G401.6 (cell line): ENCODE measurements at regions not wholly inside any gene's neighbourhood (a gene's known extent, or its start where the extent isn't known, plus 50 kb on each side); places are given as distances from the start of the nearest gene placed in this dataset.
"Not testable (repeated sequence)": the region's sequence is repeated elsewhere in the genome, so short reads cannot be mapped to it uniquely, and the experiment has no call there.

Experiments used
- FAIRE-seq: peaks from 2 replicates; lab custom pipeline; 2012; peaks lifted over from hg19 to GRCh38; lab: Jason Lieb, UNC

DNA sequence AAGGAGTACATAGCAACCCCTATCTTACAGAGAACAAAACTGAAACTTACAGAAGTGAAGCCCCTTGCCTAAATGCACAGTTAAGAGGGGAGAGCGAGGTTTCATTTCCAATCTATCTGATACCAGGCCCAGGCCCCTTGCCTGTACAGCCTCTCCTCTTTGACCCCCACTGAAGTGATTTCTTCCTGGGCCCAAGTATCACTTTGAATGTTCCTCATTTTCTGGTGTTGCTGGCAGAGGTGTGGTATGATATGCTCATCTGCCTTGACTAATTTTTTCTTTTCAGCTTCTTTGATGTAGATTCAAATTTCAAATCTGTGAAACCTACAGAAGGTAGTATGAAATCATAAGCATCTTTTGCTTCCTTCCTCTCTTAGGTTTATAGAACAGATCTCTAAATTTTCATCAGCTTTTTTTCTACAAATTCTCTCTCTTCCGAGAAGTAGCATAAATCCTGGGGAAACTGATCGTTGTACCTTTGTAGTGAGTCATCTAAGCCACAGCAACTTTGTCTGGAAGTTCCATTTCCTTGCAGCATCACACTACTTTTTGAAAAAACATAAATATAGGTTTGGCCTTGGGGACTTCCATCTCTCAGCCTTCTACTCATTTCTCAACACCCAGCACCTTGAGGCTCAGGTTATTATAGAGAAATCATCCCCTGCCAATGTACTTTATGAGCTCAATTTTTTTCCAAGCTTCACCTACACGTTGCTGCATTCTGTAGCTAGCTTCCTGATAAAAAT is 402.4 kb upstream of the PTGER4 start:
- FAIRE-seq: no peak

DNA sequence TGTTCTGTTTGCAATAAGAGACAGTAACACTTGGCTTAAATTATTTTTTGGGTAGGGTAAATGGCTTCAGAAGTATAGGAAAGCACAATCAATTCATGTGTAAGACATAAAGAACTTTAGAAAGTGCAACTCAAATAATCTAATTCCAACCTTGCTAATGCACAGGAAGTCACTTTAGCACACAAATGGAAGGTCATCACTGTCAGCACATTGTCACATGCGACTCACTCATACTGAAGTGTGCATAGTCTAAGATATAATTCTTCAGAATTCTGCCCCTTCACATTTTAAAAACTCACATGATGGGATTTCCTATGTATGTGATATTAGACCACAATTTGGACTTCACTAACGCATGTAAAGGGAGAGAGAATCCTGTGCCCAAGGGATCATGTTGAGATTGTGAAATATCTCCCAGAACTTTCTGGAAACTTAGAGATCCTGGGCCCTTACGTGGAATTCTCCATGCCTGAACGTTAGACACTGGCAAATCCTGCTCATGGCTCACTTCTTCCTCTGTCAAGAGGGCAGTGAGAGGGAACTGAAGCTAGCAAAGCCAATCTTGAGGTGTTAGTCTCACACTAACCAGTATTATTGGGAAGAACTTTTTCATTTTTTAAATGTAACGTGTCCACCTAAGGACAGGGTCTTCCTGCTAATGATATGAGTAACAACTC is 403.2 kb upstream of the PTGER4 start:
- no peak for FAIRE-seq

- no peak for FAIRE-seq
Measured at GRCh38 chr5:40274568-40274967, 405.1 kb upstream of the PTGER4 start.

DNA sequence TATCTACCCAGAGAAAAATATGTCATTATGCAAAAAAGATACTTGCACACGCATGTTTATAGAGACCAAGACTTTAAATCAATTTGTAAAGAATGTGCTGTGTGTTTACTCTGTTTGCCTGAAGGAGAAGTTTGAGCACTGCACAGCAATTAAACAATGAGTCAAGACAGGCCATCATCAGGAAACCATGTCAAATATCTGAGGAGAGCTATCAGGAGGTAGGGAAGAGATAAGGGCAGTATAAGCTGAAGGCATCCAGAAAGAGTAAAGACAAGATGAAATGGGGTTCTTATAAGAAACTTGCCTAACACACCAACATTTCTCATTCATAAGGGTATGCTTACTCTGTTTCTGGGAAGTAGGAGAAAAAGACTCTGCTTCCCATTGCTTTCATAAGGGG is 405.8 kb upstream of the PTGER4 start:
- no peak for FAIRE-seq

DNA sequence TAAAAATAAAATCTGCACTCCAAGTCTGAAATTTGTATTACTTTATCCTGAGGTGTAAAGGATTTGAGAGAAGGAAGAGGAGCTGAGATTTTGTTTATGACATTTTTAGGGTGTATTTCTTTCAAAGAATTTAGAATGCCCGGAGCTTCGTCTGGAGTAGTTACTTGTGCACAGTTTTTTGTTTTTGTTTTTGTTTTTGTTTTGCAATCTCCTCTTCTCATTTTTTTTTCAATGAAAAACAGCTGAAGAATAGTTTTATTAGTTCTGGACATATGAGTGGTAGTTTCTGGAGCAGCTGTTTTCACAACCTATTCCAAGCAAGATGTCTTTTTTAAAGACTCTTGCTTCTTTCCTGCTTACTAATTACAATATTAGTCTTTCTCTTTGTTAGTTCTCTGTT is 408.2 kb upstream of the PTGER4 start:
- no peak for FAIRE-seq

DNA sequence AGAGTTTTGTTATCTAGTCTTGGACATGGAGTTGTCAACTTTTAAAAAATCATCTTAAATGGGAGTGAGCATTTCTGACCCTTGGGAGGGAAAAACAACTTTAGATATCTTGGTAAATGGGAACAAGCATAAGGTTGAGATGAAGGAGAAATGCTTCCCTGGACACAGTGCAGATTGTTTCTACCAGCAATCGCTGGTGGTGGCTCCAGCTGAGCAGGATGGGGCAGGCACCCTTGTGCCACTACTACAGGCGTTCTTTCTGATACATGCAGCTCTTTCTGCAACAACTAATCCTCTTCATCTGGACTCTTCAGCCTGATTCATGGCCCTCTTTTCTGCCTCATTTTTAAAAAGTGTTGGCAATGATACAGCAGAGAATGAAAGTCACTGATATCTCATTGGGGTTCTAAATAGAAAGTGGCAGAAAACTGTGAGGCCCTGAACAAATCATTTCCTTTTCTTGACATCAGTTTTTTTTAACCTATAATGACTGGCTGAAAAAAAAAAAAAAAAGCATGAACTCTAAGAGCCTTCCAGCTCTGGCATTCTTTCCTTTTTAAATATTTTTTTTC is 409.4 kb upstream of the PTGER4 start:
- no peak for FAIRE-seq

DNA sequence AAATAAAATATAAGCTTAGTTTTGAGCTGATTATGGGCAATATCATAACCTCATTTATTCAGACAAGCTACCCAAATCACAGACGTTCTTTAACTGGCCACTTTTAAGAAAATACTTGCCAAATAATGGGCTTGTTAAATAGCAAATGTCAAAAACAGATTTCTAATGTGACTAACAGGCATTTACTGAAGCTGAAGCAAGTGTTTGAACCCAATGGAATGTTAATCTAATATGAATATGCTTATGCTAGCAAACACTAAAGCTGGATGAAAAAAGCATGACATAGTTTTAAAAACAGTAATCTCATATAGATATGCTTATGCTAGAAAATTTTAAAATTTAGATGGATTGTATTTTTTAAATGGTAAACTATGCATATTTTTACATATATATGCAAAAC is 411.6 kb upstream of the PTGER4 start:
- FAIRE-seq: no peak

- no peak for FAIRE-seq
Measured at GRCh38 chr5:40266952-40267351, 412.8 kb upstream of the PTGER4 start.

DNA sequence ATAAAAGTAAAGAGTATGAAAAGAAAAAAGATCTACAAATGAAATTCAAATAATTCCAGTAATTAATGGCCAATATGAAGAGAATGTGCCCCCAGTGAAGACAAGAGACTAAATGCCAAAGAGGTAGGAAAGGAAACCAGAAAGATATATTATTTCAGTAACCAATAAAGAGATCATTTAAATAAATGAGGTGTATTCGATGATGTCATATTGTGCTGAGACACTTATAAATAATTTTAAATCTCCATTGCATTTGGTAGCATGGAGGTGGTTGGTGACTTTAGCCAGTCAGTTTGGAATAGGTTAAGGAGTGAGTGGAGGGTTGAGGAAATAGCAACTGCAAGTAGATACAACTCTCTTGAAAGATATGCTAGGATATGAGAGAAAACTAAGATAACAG is 417.7 kb upstream of the PTGER4 start:
- no peak for FAIRE-seq

DNA sequence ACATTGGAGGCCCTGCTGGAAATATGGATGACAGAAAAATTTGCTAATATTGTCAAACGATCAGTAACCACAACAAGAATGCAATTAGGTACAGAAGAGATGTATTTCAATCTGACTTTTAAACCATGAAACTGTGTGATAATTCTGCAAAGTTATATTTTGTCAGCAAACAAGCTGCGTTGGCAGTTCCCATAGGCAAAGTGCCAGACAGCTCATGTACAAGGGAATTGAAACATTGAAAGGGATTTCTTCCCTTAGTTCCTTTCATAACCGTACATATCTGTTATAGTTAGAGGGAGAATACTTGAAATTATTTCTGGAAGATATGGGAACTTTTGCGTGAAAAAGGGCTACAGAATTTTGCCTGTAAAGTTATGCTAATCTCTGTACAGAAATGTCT is 419.4 kb upstream of the PTGER4 start:
- FAIRE-seq: no peak

DNA sequence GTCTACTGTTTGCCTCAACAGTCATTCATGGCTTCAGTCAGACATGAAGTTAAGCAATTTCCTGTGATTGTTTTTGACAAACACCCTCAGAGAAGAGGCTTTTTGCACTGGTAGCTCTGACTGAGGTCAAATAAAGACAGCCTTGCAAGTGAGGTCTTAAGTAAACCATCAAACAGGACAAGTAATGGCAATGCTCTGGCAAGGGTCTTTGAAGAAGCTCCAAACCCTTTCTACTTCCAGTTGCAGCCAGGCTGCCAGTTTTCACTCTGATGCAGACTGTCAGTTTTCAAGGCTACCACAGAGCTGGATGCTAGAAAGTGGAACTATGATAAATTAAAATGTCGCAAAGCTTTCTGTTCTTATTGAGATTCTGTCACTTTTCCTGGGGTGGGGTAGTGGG is 421.5 kb upstream of the PTGER4 start:
- no peak for FAIRE-seq

GRCh38 chr5:40240671-40241070 is 439.0 kb upstream of the PTGER4 start:
- no peak for FAIRE-seq

GRCh38 chr5:40240111-40240510 is 439.6 kb upstream of the PTGER4 start:
- no peak for FAIRE-seq

DNA sequence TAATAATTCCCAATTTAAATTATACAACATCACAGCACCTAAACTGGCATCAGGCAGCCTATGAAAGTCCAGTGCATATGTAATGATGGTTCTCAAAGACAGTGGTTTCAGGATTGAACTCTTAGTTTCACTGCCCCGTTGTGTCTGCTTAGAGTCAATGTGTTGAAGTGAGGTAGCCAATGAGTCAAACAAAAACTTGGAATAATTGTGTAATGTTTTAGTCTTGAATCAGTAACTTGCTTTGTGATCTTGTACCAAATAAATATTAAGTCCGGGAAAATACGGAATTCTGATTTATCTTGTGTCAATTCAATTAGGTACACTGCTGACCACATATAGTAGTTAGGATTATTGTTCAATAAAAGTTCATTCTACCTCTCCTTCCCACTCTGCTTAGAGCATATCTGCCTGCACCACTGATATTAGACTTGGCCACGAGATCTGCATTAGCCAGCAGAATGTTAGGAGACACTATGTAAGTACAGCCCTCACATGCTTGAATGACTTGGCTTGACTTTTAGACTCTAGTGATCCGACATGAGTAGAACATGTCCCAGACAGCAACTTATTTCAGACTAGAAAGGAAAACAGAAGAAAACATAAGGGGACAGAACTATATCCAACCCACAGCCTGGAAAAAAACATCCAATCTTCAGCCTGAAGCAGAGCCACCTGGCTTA is 441.5 kb upstream of the PTGER4 start:
- no peak for FAIRE-seq

GRCh38 chr5:40235471-40236400 is 444.0 kb upstream of the PTGER4 start:
- FAIRE-seq: no peak

GRCh38 chr5:40233268-40233667 is 446.4 kb upstream of the PTGER4 start:
- no peak for FAIRE-seq

- no peak for FAIRE-seq
Measured at GRCh38 chr5:40227931-40228330, 451.8 kb upstream of the PTGER4 start.

DNA sequence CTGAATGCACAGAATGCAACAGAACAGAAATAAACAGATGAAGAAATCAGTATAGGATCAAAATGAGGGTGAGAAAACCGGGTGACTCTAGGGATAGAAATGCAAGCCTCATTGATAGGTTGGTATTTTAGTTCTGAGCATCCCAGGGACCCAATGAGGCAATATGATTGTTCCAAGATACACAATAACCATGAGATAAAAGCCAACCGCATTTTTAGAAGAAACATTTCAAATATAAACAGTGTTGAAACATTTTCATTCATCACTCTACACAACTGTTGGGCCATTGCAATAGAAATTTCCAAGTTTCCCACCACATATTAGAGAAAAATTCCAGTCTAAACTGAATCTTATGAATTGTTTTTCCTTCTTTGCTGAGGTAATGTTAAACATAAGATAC is 452.3 kb upstream of the PTGER4 start:
- no peak for FAIRE-seq

DNA sequence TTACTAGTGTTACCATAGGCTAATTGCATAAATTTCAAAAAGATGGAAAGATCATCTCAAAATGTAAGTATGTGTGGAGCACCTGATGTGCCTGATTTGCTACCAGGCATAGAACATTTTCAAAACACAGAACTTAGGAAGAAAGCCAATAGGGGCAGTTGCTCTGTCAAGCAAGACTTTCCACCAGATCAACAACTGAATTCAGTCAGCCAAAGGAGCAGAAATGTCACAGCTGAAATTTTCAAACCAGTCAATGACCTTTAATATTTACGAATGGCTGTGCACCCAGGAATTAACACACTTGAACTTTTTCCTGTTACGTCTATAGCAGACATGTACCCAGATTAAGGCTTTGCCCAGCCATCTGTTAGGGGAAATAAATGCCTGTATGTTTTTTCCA is 452.8 kb upstream of the PTGER4 start:
- FAIRE-seq: no peak

DNA sequence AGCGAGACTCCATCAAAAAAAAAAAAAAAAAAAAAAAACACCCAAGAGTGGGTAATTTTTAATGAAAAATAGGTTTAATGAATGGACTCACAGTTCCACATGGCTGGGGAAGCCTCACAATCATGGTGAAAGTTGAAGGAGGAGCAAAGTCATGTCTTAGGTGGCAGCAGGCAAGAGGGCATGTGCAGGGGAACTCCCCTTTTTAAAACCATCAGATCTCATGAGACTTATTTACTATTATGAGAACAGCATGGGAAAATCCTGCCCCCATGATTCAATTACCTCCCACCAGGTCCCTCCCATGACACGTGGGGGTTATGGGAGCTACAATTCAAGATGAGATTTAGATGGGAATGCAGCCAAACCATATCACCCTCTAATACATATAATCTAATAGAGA is 454.6 kb upstream of the PTGER4 start:
- not testable (repeated sequence) for FAIRE-seq

DNA sequence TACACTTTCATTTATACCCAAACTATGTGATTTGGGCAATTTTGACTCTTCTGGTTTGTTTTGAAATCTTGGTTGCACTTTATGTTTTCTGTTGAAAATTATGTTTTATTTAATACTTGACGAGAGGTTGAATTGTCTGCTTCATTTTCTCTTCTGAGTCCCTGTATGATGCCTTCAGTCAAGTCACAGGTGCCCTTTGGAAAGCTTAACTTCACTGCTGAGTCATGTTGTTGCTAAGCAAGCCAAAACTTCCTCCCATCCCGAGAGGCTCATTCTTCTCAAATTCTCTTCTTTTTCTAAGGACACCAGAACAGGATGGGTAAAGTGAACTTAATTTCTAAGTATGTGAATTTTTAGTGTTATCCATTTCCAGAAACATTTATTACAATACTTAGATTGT is 455.3 kb upstream of the PTGER4 start:
- no peak for FAIRE-seq

DNA sequence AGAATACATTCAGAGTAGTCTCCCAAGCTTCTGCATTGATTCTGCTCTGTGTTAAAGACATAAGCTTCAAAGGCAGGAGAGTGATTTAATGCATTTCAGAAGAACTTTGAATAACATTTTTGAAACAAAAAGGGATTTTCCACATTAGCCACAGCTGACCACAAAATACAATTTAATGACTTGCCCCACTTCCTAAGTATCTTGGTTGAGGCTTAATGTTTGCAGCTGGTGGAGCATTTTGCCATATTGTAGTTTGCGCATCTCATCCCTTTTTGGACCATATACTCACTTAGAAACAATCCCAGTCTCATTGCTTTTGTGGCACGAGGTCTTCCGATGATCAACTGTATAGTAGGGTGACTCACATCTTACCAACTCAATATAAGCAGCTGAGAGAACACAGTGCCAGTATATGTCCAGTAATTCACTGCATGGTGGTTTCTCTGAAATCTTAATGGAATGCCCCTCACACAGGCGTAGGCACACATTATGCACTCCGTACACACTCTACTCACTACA is 455.8 kb upstream of the PTGER4 start:
- FAIRE-seq: no peak
